HG03159 (cell line): ENCODE measurements at regions not wholly inside any gene's neighbourhood (a gene's known extent, or its start where the extent isn't known, plus 50 kb on each side); places are given as distances from the start of the nearest gene placed in this dataset.
"Not testable (repeated sequence)": the region's sequence is repeated elsewhere in the genome, so short reads cannot be mapped to it uniquely, and the experiment has no call there.

Source experiments
- ATAC-seq: cut with Tn5 transposase; IDR thresholded peaks from one replicate; pipeline ENCODE4 v1.9.1; 2021; ENCODE audit warnings: mild to moderate bottlenecking, moderate library complexity; ENCODE audit not compliant: unreplicated experiment

DNA sequence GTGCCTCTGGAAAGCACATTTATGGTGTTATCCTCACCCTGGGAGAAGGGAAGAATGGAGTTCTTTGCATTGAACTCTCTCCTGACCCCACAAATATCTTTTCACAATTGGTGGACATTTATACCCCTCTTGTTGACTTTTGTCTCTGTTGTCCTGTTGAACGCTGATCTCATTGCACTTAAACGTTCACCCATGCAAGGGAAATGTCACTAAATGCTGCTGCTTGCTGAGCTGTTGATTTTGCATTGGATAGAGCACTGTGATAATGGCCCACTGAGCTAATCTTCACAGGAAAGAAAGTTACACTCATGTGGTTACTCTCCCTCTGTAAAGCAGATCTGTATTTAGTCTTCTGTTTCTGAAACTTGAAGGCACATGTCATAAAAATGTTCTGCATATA lies 133.4 kb downstream of the FZD1 start:
- no peak for ATAC-seq

- no peak for ATAC-seq
Observed at GRCh38 chr7:91398341-91398740, 134.1 kb downstream of the FZD1 start.

- no peak for ATAC-seq
Observed at GRCh38 chr7:91405092-91405788, 141.0 kb downstream of the FZD1 start.

- not testable (repeated sequence) for ATAC-seq
Observed at GRCh38 chr7:91405873-91406272, 141.6 kb downstream of the FZD1 start.

- no peak for ATAC-seq
Observed at GRCh38 chr7:91407942-91408341, 143.7 kb downstream of the FZD1 start.

DNA sequence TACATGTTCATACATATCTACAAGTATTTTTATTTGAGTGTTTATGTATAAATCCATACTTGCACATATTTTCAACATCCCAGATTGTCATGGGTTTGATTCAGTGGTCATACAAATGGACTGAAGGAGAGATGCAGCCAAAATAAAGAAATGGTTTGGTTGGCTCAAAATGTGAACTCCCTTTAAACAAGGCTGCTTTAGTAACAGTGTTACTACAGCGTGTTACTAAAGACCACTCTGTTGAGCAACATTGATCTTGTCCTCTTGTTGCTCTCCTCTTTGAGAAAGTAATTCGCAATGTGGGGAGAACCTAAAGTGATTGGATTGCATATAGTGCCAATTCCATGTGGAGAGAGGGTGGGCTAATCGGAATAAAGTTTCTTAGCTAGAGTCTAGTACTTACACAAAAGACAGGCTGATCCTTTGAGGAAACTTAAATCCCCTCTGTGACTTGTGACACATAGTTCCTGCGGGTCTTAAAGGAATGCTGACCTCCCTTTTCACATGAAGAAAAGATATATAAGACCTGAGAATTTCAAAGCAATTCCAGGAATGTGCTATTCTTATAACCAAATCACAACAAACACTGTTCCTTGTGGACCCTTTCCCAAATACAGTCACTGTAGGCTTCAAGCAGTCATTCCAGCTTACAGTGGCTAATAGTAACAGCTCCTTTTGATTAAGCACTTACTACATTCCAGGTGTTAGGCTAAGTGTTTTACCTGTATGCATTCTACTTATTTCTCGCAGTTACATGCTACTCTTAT lies 144.3 kb downstream of the FZD1 start:
- no peak for ATAC-seq

- ATAC-seq, result no peak
Observed at GRCh38 chr7:91411060-91411459, 146.8 kb downstream of the FZD1 start.

DNA sequence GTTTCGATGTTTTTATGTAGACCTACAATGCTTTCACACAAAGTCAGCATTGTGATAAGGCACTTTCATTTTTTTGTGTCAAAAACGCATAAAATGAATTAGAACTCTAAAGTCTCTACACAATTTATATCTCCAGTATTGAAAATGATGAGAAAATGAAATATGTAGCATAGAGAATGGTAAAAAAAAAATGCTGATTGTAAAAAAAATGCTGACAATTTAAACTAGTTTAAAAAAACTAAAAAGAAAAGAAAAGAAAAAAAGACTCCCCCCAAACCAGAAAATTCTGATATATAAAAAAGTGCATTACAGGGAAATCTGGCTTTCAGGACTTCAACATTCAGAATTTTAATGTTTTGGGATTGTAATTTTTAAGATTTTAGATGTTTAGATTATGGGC lies 148.1 kb downstream of the FZD1 start:
- no peak for ATAC-seq

GRCh38 chr7:91414734-91415133 lies 150.5 kb downstream of the FZD1 start:
- ATAC-seq, result no peak

DNA sequence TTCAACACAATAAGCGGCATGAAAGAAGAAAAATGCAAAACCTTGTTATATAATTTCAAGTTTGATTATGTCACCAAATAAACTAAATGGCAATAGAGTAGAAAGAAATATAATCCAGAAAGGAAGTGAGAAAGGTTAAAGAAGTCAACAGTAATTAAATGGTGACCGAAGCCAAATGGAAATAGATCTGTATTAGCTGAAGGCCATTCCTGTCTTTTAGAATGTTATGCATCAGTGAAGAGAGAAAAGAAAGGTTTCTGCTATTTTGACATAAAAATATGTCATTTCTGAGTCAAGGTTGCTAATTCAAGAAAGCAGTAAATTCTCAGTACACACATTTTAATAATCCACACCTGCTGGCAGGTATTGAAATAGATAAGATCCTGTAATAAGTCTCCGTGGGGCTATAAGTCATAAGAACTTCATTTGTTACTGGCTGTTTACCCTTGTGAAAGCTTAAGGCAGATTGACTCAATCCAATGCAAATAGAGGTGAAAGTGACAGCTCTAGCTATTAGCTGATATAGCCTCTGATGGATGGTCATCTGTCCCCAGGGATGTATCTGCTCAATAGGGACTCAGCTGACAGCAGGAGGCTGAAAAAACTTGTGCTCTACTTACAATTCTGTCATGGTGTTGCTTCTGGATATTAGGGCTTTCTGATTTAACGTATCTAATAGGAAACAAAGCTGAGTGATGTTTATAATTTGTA lies 152.1 kb downstream of the FZD1 start:
- ATAC-seq, result no peak

DNA sequence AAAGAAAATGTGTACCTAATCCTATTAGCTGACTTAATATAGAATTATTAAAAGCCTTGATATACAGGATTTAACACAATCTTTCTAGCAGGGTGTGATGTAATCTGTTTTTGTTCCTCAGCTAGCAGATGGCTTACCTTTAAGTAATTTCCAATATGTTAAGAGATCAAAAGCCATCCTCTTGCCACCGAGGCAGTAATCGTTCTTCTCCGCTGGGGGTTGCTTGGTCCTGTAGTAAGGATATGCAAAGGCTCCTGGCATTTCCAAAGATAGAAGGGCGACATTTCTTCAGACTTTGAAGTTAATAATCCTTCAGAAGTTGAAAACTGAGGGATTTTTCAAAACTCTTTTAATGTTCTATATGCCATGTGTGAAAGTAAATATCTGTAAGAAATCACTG lies 156.4 kb downstream of the FZD1 start:
- no peak for ATAC-seq

- ATAC-seq, result no peak
Observed at GRCh38 chr7:91421018-91421417, 156.8 kb downstream of the FZD1 start.

GRCh38 chr7:91424371-91424770 lies 160.1 kb downstream of the FZD1 start:
- no peak for ATAC-seq

DNA sequence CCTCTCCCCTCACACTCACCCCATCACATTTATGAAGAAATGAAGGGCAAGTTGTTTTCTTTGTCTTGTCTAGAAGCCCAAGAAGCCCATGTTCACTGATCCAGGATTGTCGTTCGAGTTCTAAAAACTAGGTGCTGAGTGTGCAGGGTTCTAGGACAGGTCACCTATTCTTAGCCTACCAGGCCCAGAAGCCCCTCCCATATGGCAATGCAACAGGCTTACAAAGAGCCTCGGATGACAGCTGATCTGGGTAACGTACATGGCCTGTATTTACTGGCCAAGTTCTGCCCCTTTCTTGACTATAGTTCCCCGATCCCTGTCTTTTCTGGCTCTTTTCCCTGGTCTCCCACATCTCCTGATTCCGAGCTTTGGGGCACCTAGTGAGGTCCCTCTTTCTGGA lies 160.9 kb downstream of the FZD1 start:
- no peak for ATAC-seq

DNA sequence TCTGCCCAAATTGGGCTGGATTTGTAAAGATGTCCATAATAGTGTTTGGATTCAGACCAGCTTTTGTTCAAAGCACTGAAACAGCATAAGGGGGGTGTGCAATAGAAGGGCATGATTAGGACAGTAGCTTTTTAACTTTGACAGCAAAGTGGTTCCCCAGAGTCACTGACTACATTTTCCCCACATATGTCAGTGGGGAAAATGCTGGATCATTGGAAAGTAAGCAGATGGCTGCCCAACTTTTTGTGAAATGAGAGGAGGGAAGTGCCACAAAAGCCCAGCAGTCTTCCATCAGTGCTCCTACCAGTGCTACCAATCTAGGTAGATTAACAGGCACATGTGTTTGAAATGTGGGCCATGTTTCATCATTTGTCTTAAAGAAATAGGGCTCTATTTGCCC lies 162.8 kb downstream of the FZD1 start:
- ATAC-seq, result no peak

DNA sequence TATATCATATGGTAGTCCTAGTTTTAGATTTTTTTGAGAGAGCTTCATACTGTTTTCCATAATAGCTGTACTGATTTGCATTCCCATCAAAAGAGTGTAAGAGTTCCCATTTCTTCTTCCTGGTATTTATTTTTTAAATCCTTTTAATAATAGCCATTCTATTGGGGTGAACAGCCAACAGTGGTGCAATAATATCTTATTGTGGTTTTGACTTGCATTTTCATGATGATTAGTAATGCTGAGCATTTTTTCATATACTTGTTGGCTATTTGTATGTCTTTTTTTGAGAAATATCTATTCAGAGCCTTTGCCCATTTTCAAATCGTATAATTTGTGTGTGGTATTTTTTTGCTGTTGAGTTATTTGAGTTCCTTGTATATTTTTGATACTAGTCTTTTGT lies 167.4 kb downstream of the FZD1 start:
- ATAC-seq, result no peak

DNA sequence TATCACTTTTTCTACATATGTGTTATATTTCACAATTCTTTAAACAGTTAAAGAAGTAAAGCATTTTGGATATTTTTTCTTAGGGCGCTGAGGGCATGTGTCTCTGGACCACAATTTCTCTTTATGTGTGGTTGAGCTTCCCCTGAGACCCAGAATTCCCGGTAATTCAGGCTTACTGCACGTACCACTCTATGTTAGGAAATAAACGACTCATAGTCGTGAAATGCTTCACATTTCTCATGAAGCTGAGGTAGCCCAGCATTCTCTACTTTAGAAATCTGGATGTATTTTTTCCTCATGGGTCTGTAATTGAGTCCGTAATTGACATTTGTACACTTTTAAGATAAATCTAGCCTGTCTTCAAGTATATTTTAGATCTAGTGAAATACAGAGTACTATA lies 170.6 kb downstream of the FZD1 start:
- no peak for ATAC-seq

GRCh38 chr7:91435381-91436059 lies 171.3 kb downstream of the FZD1 start:
- no peak for ATAC-seq

- ATAC-seq, result no peak
Observed at GRCh38 chr7:91436655-91437054, 172.4 kb downstream of the FZD1 start.

GRCh38 chr7:91440198-91440597 lies 176.0 kb downstream of the FZD1 start:
- ATAC-seq, result not testable (repeated sequence)

GRCh38 chr7:91443862-91444261 lies 179.6 kb downstream of the FZD1 start:
- ATAC-seq, result no peak
